Choroid plexus epithelial cell (primary cell): ENCODE measurements at regions not wholly inside any gene's neighbourhood (a gene's known extent, or its start where the extent isn't known, plus 50 kb on each side); places are given as distances from the start of the nearest gene placed in this dataset.

Experiments
- DNase-seq: peaks from one replicate; pipeline ENCODE4 v3.0.0-alpha.2; 2010; ENCODE audit warnings: low read depth
- H3K4me3 ChIP-seq: 2 replicates; pipeline ENCODE4 v1.5.1; 2011; ENCODE audit warnings: low read depth, mild to moderate bottlenecking, control low read depth, low read length, moderate library complexity
- TF ChIP-seq, protein P1 (sequence below): conservative IDR thresholded peaks from 2 replicates; pipeline ENCODE4 v1.5.1; 2011; ENCODE audit warnings: low read depth, mild to moderate bottlenecking, control low read depth, inconsistent platforms, low read length, moderate library complexity

- DNase-seq: no peak
- H3K4me3 ChIP-seq: no peak overlapping the region
- TF ChIP-seq, protein P1, sequence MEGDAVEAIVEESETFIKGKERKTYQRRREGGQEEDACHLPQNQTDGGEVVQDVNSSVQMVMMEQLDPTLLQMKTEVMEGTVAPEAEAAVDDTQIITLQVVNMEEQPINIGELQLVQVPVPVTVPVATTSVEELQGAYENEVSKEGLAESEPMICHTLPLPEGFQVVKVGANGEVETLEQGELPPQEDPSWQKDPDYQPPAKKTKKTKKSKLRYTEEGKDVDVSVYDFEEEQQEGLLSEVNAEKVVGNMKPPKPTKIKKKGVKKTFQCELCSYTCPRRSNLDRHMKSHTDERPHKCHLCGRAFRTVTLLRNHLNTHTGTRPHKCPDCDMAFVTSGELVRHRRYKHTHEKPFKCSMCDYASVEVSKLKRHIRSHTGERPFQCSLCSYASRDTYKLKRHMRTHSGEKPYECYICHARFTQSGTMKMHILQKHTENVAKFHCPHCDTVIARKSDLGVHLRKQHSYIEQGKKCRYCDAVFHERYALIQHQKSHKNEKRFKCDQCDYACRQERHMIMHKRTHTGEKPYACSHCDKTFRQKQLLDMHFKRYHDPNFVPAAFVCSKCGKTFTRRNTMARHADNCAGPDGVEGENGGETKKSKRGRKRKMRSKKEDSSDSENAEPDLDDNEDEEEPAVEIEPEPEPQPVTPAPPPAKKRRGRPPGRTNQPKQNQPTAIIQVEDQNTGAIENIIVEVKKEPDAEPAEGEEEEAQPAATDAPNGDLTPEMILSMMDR: no peak
Observed at GRCh38 chr11:62018981-62019664, 51.7 kb upstream of the FTH1 start.

DNA sequence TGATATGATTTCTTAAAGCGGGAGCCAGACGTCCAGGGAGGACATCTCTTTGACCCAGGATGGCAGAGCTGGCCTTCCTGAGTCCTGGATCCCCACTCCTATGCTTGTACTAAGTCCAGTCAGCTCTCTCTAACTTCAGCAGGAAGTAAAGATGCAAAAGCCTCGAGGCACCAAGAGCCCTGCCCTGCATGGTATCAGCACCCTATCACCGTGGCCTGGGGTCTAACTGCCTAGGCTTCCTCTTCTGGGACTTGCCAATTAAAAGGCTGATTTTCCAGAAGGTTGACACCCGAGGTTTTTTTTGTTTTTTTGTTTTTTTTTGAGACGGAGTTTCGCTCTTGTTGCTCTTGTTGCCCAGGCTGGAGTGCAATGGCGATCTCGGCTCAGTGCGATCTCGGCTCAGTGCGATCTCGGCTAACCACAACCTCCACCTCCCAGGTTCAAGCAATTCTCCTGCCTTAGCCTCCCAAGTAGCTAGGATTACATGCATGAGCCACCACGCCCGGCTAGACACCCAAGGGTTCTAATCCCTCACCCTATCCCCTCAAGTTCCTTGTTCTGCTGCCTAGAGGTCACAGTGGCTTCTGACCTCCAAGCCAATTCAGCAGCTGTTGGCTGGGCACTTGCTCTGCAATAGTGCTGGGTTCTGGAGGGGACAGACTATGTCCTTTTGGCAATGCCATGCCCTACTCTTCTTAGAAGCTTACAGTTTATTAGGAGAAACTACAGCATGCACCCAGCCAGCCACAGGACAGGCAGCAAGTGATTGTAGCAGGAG, 50.6 kb upstream of the FTH1 start:
- H3K4me3 ChIP-seq: no peak overlapping the region
- DNase-seq: no peak
- TF ChIP-seq, protein P1: no peak
